PC-9 (cell line): ENCODE measurements at regions not wholly inside any gene's neighbourhood (a gene's known extent, or its start where the extent isn't known, plus 50 kb on each side); places are given as distances from the start of the nearest gene placed in this dataset.

Experiments
- BruUV-seq: library from RNA; stranded (reverse); fragments of 400-500 nt; replicated peaks from 2 replicates; lab custom pipeline; 2021; lab: Mats Ljungman, UMichigan
- CTCF ChIA-PET: fragments of 300-600 bp; sonication (Branson Sonifier 250); formaldehyde crosslinking; loops from one replicate; lab custom pipeline; 2022; ENCODE audit warnings: antibody characterized with exemption; lab: Charles Lee
- POLR2A ChIA-PET: fragments of 300-600 bp; sonication (Branson Sonifier 250); formaldehyde crosslinking; loops from one replicate; lab custom pipeline; 2022; ENCODE audit warnings: antibody characterized with exemption; ENCODE audit not compliant: unreplicated experiment; lab: Charles Lee
- DNase-seq, 2 experiments: peaks; one replicate each; pipeline versions ENCODE4 v3.0.0 to v3.0.0-alpha.2; 2015 to 2022; ENCODE audit warnings: mixed read lengths in 1 of 2
- H2AFZ ChIP-seq: fragments of 200-600 bp; sonication (generic); 2 replicates; pipeline ENCODE4 v1.8.1; 2017; ENCODE audit warnings: antibody characterized with exemption
- H3F3A ChIP-seq: fragments of 200-600 bp; sonication (generic); 2 replicates; pipeline ENCODE4 v1.8.1; 2017; ENCODE audit warnings: antibody characterized with exemption, mild to moderate bottlenecking, low read depth; ENCODE audit not compliant: insufficient read depth
- H3K27ac ChIP-seq: fragments of 200-600 bp; sonication (generic); 2 replicates; pipeline ENCODE4 v1.6.1; 2016; ENCODE audit warnings: mixed run types
- H3K27me3 ChIP-seq: fragments of 200-600 bp; sonication (generic); 2 replicates; pipeline ENCODE4 v1.6.1; 2016; ENCODE audit warnings: low read depth, mixed run types; ENCODE audit not compliant: insufficient read depth
- H3K36me3 ChIP-seq: fragments of 200-600 bp; sonication (generic); 2 replicates; pipeline ENCODE4 v1.6.1; 2016; ENCODE audit warnings: low read depth, mixed run types
- H3K4me1 ChIP-seq: fragments of 200-600 bp; sonication (generic); replicated peaks from 2 replicates; pipeline ENCODE4 v1.6.1; 2016; ENCODE audit warnings: mixed run types; ENCODE audit not compliant: insufficient read depth
- H3K4me2 ChIP-seq: fragments of 200-600 bp; sonication (generic); 2 replicates; pipeline ENCODE4 v1.6.1; 2017; ENCODE audit warnings: mixed run types
- H3K4me3 ChIP-seq: fragments of 200-600 bp; sonication (generic); 2 replicates; pipeline ENCODE4 v1.6.1; 2016; ENCODE audit warnings: mixed run types
- H3K79me2 ChIP-seq: fragments of 200-600 bp; sonication (generic); 2 replicates; pipeline ENCODE4 v1.6.1; 2017; ENCODE audit warnings: low read depth, mixed run types
- H3K9me2 ChIP-seq: fragments of 200-600 bp; sonication (generic); 2 replicates; pipeline ENCODE4 v1.8.1; 2017; ENCODE audit warnings: mild to moderate bottlenecking; ENCODE audit not compliant: insufficient read depth
- H3K9me3 ChIP-seq: fragments of 200-600 bp; sonication (generic); 2 replicates; pipeline ENCODE4 v1.8.1; 2016; ENCODE audit warnings: low read depth; ENCODE audit not compliant: insufficient read depth
- H4K20me1 ChIP-seq: fragments of 200-600 bp; sonication (generic); 2 replicates; pipeline ENCODE4 v1.8.1; 2017; ENCODE audit not compliant: insufficient read depth
- CTCF ChIP-seq: fragments of 200-600 bp; sonication (generic); conservative IDR thresholded peaks from 2 replicates; pipeline ENCODE4 v1.6.1; 2017; ENCODE audit warnings: mixed run types, antibody characterized with exemption, mild to moderate bottlenecking, moderate library complexity
- EZH2 ChIP-seq: fragments of 200-600 bp; sonication (generic); IDR thresholded peaks from 2 replicates; pipeline ENCODE4 v1.8.0; 2017; ENCODE audit warnings: antibody characterized with exemption, low read depth
- intact Hi-C: fragments of 100-400 bp; cut with micrococcal nuclease; formaldehyde crosslinking; loops from one replicate; pipeline ENCODE4 v1.10.0; 2022; ENCODE audit not compliant: unreplicated experiment

- Histone ChIP-seq H3F3A (no peaks in the 10 kb centered on the region), H3K4me2 (no peak overlapping the region), H4K20me1 (no peaks in the 10 kb centered on the region), H3K79me2 (no peaks in the 10 kb centered on the region), H3K36me3 (no peaks in the 10 kb centered on the region), H3K27ac (no peak overlapping the region), H3K4me1 (no peaks in the 10 kb centered on the region), H3K9me2 (no peaks in the 10 kb centered on the region), H3K9me3 (no peaks in the 10 kb centered on the region), H3K4me3 (no peak overlapping the region), H3K27me3 (peaks cover 58% of the 10 kb centered on the region), H2AFZ (no peak overlapping the region)
- intact Hi-C loops = no loop called here
- no peak for DNase-seq
- CTCF ChIA-PET = no interaction called here
- no peak for TF ChIP-seq EZH2
- TF ChIP-seq CTCF = no peak
- no TSS peak for BruUV-seq
- POLR2A ChIA-PET = no interaction called here
Measured at GRCh38 chr10:128483216-128483615, 357.0 kb upstream of the MKI67 start.

GRCh38 chr10:128484041-128484440 is 357.8 kb upstream of the MKI67 start:
- Histone ChIP-seq H3K4me1 (no peaks in the 10 kb centered on the region), H2AFZ (no peak overlapping the region), H3K9me2 (no peaks in the 10 kb centered on the region), H3K27ac (no peak overlapping the region), H3K9me3 (no peaks in the 10 kb centered on the region), H3K36me3 (no peaks in the 10 kb centered on the region), H3K27me3 (peaks cover 58% of the 10 kb centered on the region), H3K4me3 (no peak overlapping the region), H3K79me2 (no peaks in the 10 kb centered on the region), H4K20me1 (no peaks in the 10 kb centered on the region), H3K4me2 (no peak overlapping the region), H3F3A (no peaks in the 10 kb centered on the region)
- DNase-seq = no peak
- CTCF ChIA-PET = no interaction called here
- no TSS peak for BruUV-seq
- POLR2A ChIA-PET = no interaction called here
- intact Hi-C loops = no loop called here
- no peak for TF ChIP-seq CTCF
- TF ChIP-seq EZH2 = no peak

- DNase-seq = no peak
- Histone ChIP-seq H3K4me3 (no peak overlapping the region), H3K4me2 (no peak overlapping the region), H3K9me2 (no peaks in the 10 kb centered on the region), H3K36me3 (no peaks in the 10 kb centered on the region), H3K79me2 (no peaks in the 10 kb centered on the region), H3F3A (no peaks in the 10 kb centered on the region), H3K27ac (no peak overlapping the region), H3K4me1 (no peaks in the 10 kb centered on the region), H3K27me3 (peaks cover 46% of the 10 kb centered on the region), H3K9me3 (no peaks in the 10 kb centered on the region), H4K20me1 (no peaks in the 10 kb centered on the region), H2AFZ (no peak overlapping the region)
- POLR2A ChIA-PET = no interaction called here
- no peak for TF ChIP-seq CTCF
- no peak for TF ChIP-seq EZH2
- no TSS peak for BruUV-seq
- intact Hi-C loops = no loop called here
- CTCF ChIA-PET = no interaction called here
Measured at GRCh38 chr10:128485701-128486235, 359.5 kb upstream of the MKI67 start.
